Activated CD8-positive, alpha-beta memory T cell treated with anti-CD3 and anti-CD28 coated beads, Interleukin-2, amount 50 U/mL, for 4 hours (primary cell): ENCODE measurements at regions not wholly inside any gene's neighbourhood (a gene's known extent, or its start where the extent isn't known, plus 50 kb on each side); places are given as distances from the start of the nearest gene placed in this dataset.

Experiments used
- DNase-seq: peaks from one replicate; pipeline ENCODE4 v3.0.0-alpha.2; 2020

DNA sequence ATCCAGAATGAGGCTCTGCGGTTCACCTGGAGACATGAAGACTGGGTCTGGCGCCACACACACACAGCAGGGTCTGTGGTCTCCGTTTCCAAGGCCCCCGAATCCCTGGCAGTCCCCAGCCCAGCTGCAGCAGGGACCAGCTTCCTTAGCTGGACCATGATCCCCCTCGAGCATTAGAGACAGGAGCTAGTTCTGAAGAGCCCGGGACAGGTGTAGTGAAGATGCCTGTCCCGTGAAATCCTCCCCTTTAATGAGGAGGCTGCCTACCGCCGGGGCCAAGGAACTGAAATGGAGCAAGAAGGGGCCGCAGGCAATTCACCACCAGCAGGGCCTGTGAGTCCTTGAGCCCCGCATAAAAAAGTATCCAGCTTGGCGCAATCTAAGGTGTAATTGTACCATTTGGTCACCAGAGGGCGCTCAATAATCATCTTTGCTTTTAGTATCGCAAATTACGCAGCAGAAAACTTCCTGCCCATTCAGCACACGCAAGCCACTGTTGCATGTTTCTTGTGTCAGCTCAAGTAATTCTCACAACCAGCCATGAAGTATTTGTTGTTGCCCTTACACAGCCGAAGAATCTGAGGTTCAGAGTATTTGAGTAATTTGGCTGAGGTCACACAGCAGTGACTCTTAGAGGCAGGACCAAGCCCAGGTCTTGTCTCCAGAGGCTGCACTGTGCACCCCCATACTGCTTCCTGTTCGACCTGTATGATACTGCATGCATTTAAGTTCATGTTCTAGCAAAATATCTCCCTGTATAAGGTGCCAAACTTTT lies 54.3 kb upstream of the PPP2R5C start:
- peak; percentile 54 for DNase-seq

DNA sequence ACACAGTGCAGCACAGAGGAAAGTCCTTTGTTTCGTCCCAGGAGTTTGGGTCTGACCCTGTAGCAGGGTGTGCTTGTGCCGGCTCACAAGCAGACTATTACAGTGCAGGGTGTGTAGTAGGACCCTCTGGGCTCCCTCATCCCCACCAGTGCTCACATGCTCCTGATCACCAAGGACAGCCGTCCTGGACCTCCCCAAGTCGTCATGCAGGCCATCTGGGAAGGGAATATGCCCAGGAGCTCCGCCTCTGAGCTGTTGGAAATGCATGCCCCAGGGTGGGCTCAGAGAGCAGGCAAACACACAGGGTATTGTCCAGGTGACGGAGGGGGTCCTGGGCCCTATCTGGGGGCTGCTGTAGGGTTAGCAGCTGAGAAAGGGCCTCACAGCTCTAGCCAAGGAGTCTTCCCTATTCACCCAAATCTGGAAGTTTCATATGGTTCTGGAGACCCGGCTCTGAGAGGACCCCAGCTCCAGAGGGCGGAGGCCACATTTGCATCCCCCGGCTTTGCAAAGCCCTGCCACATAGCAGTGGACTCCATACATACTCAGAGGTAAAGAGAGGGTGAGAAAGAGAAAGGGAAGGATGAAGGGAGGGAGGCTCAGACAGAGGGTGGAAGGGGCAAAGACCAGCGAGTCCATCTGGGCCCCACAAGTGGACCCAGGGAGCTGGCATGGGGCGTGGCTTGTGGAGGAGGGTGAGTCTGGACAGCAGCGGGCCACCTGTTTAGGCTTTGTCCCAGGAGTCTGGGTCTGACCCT lies 53.5 kb upstream of the PPP2R5C start:
- no peak for DNase-seq

DNA sequence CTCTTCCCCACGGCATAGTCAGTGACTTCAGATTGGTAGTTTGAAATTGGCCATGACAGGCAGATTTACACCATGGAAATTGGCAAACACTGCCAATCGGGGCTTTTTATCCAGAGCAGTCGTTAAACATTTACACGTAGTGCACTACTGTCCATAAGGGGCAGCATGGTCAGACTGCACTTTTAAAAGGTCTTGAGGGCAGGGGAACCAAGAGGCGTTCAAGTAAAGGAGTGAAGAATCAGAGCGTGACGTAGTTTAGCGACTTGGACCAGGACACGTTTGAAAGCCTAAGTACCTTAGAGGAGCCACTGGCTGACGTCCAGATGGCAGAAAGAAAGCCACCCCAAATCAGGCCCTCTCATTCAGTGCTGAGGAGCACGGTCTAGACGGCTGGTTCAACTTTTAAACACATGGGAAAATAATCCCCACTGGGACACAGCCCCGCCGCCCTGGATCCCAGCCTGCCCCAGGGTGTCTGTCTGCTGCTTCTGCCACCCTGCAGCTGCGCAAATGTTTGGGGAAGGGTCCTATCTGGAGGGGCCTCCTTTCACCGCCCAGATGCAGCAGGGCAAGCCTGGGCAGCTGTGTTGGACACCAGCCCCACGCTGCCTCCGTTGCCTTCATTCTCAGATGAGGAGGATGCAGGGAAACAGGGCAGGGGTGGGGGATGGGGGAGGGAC lies 52.5 kb upstream of the PPP2R5C start:
- no peak for DNase-seq

DNA sequence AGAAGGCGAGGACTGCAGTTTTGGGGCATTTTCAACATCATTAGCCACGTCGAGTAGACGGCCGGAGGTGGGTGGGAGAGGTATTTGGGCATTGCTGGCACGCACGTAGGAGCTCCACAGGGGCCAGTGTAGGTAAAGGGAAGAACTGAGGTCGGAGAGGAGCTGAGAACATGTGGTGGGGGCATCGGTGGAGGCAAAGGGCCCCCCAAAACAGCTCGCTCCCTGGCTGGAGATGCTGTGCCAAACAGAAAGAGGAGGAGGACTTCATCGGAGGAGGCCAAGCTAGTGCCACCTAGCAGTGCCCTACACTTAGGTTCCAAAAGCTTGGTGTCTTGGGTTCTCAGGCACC lies 52.0 kb upstream of the PPP2R5C start:
- DNase-seq: no peak

DNA sequence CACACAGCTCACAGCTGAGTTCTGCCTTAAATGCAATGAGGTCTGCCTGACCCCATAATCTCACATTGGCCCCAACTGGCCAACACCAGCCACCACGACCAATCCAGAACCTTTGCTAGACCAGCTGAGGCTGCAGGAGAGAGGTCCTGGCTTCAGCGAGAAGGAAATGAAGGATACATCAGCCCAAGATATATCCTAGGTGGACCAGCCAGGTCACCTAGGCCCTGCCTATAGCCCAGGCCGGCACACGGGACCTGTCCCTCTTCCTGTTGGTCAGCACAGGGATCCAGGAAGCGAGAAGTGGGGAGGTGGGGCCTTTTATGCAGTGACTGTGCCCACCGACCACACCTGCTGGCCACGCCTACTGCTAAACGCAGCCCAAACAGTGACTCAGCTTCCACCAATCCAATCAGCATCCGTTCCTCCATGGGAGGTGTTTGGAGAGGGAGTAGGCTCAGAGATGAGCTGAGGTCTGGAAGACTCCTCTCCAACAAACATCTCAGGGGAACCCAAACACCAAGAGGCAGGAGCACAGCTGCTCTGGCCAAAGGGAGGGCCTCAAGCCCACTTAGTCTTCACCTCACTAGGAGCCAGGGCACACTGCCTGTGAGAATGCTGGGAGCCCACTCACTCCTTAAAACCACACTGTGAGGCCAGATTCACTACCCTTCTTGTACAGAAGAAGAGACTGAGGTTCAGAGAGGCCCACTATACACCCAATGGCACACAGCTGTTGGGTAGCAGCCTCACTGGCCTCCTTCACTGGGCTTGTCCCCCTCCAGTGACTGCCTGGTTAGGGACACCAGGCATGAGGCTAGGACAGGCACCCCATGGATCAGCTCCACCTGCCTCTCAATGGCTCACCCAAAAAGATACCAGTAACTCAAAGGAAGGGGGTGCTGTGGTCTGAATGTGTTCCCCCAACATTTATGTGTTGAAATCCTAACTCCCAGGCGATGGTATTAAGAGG lies 51.3 kb upstream of the PPP2R5C start:
- DNase-seq: no peak

DNA sequence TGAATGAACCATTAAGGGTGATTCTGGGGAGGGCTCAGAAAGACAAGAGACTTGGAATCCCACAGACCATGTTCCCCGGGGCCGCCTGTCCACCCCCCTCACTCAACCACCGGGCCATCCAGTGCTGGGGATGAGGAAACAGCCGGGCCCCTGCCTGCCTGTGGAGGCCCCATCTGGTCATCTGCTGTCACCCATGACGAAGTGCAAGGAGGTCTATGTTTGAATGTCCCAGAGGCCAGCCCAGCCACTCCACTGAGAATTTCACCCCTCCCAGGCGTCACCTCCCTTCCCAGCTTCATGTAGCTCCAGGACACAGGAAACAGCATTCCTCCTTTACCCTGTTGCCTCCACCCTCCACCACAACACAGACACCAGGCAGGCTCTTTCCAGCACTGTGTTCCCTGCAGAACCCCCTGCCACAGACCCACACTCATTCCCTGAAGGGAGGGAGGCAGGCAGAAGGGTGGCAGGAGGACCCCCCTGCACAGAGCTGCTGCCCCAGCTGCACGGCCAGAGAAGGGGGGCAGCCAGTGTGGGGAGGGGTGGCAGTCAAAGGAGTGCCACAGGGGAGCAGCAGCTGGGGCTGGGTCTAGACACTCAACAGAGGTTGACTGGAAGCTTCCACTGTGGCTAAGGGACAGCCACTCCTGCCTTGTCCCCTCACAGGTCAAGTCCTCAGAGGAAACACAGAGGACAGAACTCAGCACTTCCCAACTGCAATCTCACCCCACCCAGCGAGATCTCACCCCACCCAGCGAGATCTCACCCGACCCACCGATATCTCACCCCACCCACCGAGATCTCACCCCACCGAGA lies 50.3 kb upstream of the PPP2R5C start:
- DNase-seq: no peak
